H1 (cell line): ENCODE measurements at regions not wholly inside any gene's neighbourhood (a gene's known extent, or its start where the extent isn't known, plus 50 kb on each side); places are given as distances from the start of the nearest gene placed in this dataset.

ENCODE experiments used
- RBBP5 ChIP-seq: IDR thresholded peaks from 2 replicates; pipeline ENCODE4 v1.7.1; 2012; ENCODE audit warnings: low read depth, mild to moderate bottlenecking, inconsistent platforms, low read length, moderate library complexity, borderline replicate concordance
- SAP30 ChIP-seq: fragments of 300-600 bp; sonication (generic); IDR thresholded peaks from 2 replicates; pipeline ENCODE4 v1.7.1; 2012; ENCODE audit warnings: low read length, moderate library complexity, mild to moderate bottlenecking, inconsistent platforms; ENCODE audit not compliant: insufficient read depth, insufficient replicate concordance
- TF ChIP-seq, protein P1 (sequence below): IDR thresholded peaks from 2 replicates; pipeline ENCODE4 v1.6.1; 2011; ENCODE audit warnings: low read depth, mild to moderate bottlenecking, low read length; ENCODE audit not compliant: insufficient read depth

DNA sequence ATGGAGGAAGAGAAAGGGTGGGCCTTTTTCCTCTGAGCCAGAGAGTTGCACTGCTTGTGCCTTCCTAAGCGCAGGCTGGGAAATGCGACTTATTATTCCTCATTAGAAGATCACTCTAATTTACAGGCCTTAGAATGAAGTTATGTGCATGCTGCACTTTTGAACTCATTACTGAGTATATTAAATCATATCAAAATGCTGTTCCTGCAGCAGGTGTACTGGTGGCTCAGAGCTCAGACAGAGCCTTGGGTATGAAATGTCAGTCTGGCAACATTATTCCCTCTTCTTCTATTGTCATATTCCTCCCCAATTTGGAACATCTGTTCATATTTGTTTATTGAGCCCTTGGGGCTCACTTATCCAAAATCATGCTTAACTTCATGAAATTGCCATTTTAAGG lies 85.5 kb downstream of the ADCYAP1 start (continued):
- TF ChIP-seq RBBP5 = no peak
- TF ChIP-seq SAP30 = no peak
- TF ChIP-seq, protein P1, sequence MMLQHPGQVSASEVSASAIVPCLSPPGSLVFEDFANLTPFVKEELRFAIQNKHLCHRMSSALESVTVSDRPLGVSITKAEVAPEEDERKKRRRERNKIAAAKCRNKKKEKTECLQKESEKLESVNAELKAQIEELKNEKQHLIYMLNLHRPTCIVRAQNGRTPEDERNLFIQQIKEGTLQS = no peak
